Heart left ventricle (tissue), 16 donors: ENCODE measurements at regions not wholly inside any gene's neighbourhood (a gene's known extent, or its start where the extent isn't known, plus 50 kb on each side); places are given as distances from the start of the nearest gene placed in this dataset.

Experiments
- ATAC-seq, 4 donors: fragments of 200-7000 bp; cut with Tn5 transposase; one replicate each; pipeline ENCODE4 v1.9.1; 2020 to 2022; ENCODE audit warnings: moderate library complexity in 4 of 4, mild to moderate bottlenecking in 3 of 4, moderate number of reproducible peaks in 1 of 4
- DNase-seq, 5 donors: peaks; one replicate each; pipeline ENCODE4 v3.0.0-alpha.2; 2020
- H3K27ac ChIP-seq, 12 donors: fragments of 200-600 bp; sonication (generic) in 4 of 12; one replicate each; pipeline versions ENCODE4 v1.5.0 to v1.8.0; 2016 to 2022; ENCODE audit warnings: mild to moderate bottlenecking in 2 of 12
- H3K27me3 ChIP-seq, 9 donors: fragments of 200-600 bp; sonication (generic) in 2 of 9; one replicate each; pipeline versions ENCODE4 v1.5.1 to v1.8.0; 2016 to 2022; ENCODE audit warnings: mild to moderate bottlenecking in 3 of 9
- H3K36me3 ChIP-seq, 9 donors: fragments of 200-600 bp; sonication (generic) in 2 of 9; one replicate each; pipeline versions ENCODE4 v1.5.0 to v1.8.0; 2018 to 2022; ENCODE audit warnings: mild to moderate bottlenecking in 2 of 9
- H3K4me1 ChIP-seq, 12 donors: fragments of 200-600 bp; sonication (generic) in 4 of 12; one replicate each; pipeline versions ENCODE4 v1.5.0 to v1.8.0; 2016 to 2022; ENCODE audit warnings: mild to moderate bottlenecking in 3 of 12
- H3K4me3 ChIP-seq, 12 donors: fragments of 200-600 bp; sonication (generic) in 4 of 12; one replicate each; pipeline versions ENCODE4 v1.5.0 to v1.8.0; 2017 to 2022; ENCODE audit warnings: mild to moderate bottlenecking in 9 of 12, moderate library complexity in 4 of 12
- H3K9me3 ChIP-seq, 12 donors: fragments of 200-600 bp; sonication (generic) in 4 of 12; one replicate each; pipeline versions ENCODE4 v1.5.0 to v1.8.0; 2016 to 2022; ENCODE audit warnings: mild to moderate bottlenecking in 1 of 12
- POLR2A ChIP-seq, 2 donors: fragments of 450-650 bp; IDR thresholded peaks; one replicate each; pipeline ENCODE4 v1.6.1; 2017; ENCODE audit warnings: antibody characterized with exemption in 2 of 2, mild to moderate bottlenecking in 2 of 2, moderate library complexity in 2 of 2
- WGBS, 4 donors: extraction: QIAGEN DNeasy Blood & Tissue Kit in 2 of 4; methylation state at CpG; one replicate each; pipeline versions ENCODE4 v1.1.5 to v1.1.7; 2013 to 2018; 5-methylcytosine and 5-hydroxymethylcytosine counted together
- intact Hi-C, 10 donors: fragments of 100-400 bp; cut with DNase I; formaldehyde crosslinking; loops; one replicate each; pipeline versions ENCODE4 v1.11.1 to v1.14.2; 2022
- TF ChIP-seq, protein P1 (sequence below), 12 donors: fragments of 200-600 bp; sonication (generic) in 4 of 12; IDR thresholded peaks; one replicate each; pipeline versions ENCODE4 v1.5.0 to v1.8.0; 2018 to 2022; ENCODE audit warnings: antibody characterized with exemption in 12 of 12, mild to moderate bottlenecking in 5 of 12
- donor health status: ischemic (EF 13 %, LVEDD 7.1; RV severe dilation, severe dysfunction).
- donor health status: healthy with polysubstance abuse.
- donor health status: DM: no; HTN: yes; CAD: no.
- donor health status: DM: no; HTN: no; CAD: no.
- donor health status: ischemic (EF 25% LVEDD 6.9; RV normal size, moderate dysfunction).
- donor health status: ischemic (EF 25% LVEDD 5.7; RV mildly dilated, moderate dysfunction).
- donor health status: healthy.
- donor health status: DM: yes; HTN: yes; CAD: no.
- donor health status: ischemic (EF 35%, LVEDD 5.7; RV mildly dilated, moderate dysfunction).
- donor health status: nonischemic (EF 11% LVEDD 7.7; RV severe dilation, severe dysfunction).
- donor health status: DM: yes; HTN: yes; CAD: no.
- donor health status: PGD.
- donor health status: ischemic (EF 29% LVEDD 5.4; RV normal size, mild dysfunction).
- donor health status: nonischemic (EF 23%, LVEDD 6.1; RV moderate dilation, normal function).

DNA sequence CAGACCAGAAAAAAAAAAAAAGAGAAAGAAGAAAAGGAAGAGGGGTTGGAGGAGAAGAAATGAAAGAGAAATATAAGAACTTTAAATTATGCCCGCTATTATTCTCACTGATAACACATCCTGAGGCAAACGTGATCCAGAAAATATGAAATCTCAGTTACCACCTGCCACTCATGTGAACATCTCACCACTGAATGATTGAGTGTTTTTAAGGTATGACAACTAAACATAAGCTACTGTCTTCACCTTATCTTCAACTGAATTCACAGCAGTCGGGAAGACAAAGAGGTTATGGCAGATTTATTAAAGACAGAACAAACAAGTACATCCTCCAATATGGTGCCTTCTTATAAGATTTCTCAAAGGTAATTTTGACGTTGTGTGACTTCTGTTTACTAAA is 327.9 kb downstream of the TMEM161B start:
- H3K9me3 ChIP-seq = no peaks in the 10 kb centered on the region
- no peak for ATAC-seq
- no peaks in the 10 kb centered on the region for H3K27me3 ChIP-seq
- intact Hi-C loops = no loop called here
- H3K4me3 ChIP-seq = no peak overlapping the region
- TF ChIP-seq, protein P1, sequence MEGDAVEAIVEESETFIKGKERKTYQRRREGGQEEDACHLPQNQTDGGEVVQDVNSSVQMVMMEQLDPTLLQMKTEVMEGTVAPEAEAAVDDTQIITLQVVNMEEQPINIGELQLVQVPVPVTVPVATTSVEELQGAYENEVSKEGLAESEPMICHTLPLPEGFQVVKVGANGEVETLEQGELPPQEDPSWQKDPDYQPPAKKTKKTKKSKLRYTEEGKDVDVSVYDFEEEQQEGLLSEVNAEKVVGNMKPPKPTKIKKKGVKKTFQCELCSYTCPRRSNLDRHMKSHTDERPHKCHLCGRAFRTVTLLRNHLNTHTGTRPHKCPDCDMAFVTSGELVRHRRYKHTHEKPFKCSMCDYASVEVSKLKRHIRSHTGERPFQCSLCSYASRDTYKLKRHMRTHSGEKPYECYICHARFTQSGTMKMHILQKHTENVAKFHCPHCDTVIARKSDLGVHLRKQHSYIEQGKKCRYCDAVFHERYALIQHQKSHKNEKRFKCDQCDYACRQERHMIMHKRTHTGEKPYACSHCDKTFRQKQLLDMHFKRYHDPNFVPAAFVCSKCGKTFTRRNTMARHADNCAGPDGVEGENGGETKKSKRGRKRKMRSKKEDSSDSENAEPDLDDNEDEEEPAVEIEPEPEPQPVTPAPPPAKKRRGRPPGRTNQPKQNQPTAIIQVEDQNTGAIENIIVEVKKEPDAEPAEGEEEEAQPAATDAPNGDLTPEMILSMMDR (IDR thresholded peaks at IDR 0.05) = no peak
- TF ChIP-seq POLR2A (IDR thresholded peaks at IDR 0.05) = no peak
- no peaks in the 10 kb centered on the region for H3K36me3 ChIP-seq
- H3K4me1 ChIP-seq = peaks cover 0 to 3% (median 0%) of the 10 kb centered on the region in 12 donors
- H3K27ac ChIP-seq = no peak overlapping the region
- no peak for DNase-seq
- 50 to 70% (median 59%) methylated on average over 4 of the region's 4 CpGs for WGBS, 4 donors

- H3K36me3 ChIP-seq = no peaks in the 10 kb centered on the region
- peaks cover 0 to 3% (median 0%) of the 10 kb centered on the region in 12 donors for H3K9me3 ChIP-seq
- H3K27me3 ChIP-seq = no peaks in the 10 kb centered on the region
- intact Hi-C loops = no loop called here
- no peaks in the 10 kb centered on the region for H3K4me1 ChIP-seq
- H3K4me3 ChIP-seq = no peak overlapping the region
- no peak for TF ChIP-seq POLR2A (IDR thresholded peaks at IDR 0.05)
- TF ChIP-seq, protein P1 (IDR thresholded peaks at IDR 0.05) = no peak
- H3K27ac ChIP-seq = no peak overlapping the region
- DNase-seq (no peak), ATAC-seq (no peak)
Observed at GRCh38 chr5:87936667-87937066, 332.0 kb downstream of the TMEM161B start.

DNA sequence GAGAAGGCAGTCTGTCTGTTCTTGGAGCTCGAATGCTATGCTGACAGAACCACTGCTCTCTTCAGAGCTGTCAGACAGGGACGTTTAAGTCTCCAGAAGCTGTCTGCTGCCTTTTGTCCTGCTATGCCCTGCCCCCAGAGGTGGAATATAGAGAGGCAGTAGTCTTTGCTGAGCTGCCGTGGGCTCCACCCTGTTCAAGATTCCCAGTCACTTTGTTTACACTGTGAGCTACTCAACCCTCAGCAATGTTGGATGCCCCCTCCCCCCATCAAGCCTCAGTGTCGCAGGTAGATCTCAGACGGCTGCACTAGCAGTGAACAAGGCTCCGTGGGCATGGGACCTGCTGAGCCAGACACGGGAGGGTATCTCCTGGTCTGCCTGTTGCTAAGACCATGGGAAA is 344.2 kb downstream of the TMEM161B start:
- 33 to 56% (median 48%) methylated on average over 4 to 7 of the region's 7 CpGs for WGBS, 4 donors
- no peaks in the 10 kb centered on the region for H3K27me3 ChIP-seq

DNA sequence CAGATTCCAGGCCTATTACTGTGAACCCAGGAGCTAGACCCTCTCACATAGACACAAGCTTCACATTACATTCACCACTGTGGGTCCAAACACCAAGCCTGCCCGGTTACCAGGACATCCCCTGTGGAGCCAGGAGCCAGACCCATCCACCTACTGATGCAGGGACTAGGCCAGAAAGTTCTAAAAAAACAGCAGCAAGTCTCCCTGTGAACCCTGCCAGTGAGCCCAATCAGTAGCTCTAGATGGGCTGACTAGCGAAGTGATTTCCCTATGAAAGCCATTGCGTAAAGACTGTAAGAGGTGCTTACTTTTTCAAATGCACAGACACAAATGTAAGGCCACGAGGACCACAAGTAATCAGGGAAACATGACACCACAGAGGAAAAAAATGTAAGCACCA is 352.3 kb downstream of the TMEM161B start:
- H3K4me3 ChIP-seq = no peak overlapping the region
- ATAC-seq (no peak), DNase-seq (no peak)
- no peaks in the 10 kb centered on the region for H3K4me1 ChIP-seq
- intact Hi-C loops = no loop called here
- H3K36me3 ChIP-seq = no peaks in the 10 kb centered on the region
- TF ChIP-seq, protein P1 (IDR thresholded peaks at IDR 0.05) = no peak
- no peak for TF ChIP-seq POLR2A (IDR thresholded peaks at IDR 0.05)
- 77 to 86% (median 80%) methylated on average over 4 of the region's 4 CpGs for WGBS, 4 donors
- H3K27me3 ChIP-seq = no peaks in the 10 kb centered on the region
- no peak overlapping the region for H3K27ac ChIP-seq
- peaks cover 0 to 22% (median 0%) of the 10 kb centered on the region in 12 donors for H3K9me3 ChIP-seq

More for the DNA sequence above, 344.2 kb downstream of the TMEM161B start:
- no peak overlapping the region for H3K4me3 ChIP-seq
- no peak for TF ChIP-seq POLR2A (IDR thresholded peaks at IDR 0.05)
- TF ChIP-seq, protein P1 (IDR thresholded peaks at IDR 0.05) = no peak
- no peak overlapping the region for H3K27ac ChIP-seq
- no peaks in the 10 kb centered on the region for H3K4me1 ChIP-seq
- ATAC-seq (no peak), DNase-seq (no peak)
- intact Hi-C loops = no loop called here
- H3K9me3 ChIP-seq = peaks cover 0 to 9% (median 0%) of the 10 kb centered on the region in 12 donors
- H3K36me3 ChIP-seq = no peaks in the 10 kb centered on the region
